Prostate gland (tissue), 2 donors: ENCODE measurements at regions not wholly inside any gene's neighbourhood (a gene's known extent, or its start where the extent isn't known, plus 50 kb on each side); places are given as distances from the start of the nearest gene placed in this dataset.

Source experiments
- CTCF ChIP-seq, 4 experiments: fragments of 200-600 bp in 2 of 4; fragments of 450-650 bp in 2 of 4; sonication (generic) in 2 of 4; IDR thresholded peaks; 1 replicate in 3 of 4; 2 replicates in 1 of 4; pipeline ENCODE4 v1.5.1; 2016 to 2019; ENCODE audit warnings: antibody characterized with exemption in 4 of 4, mild to moderate bottlenecking in 2 of 4, moderate library complexity in 2 of 4
- POLR2A ChIP-seq: fragments of 450-650 bp; IDR thresholded peaks from one replicate; pipeline ENCODE4 v1.6.1; 2016; ENCODE audit warnings: antibody characterized with exemption, mild to moderate bottlenecking
- POLR2AphosphoS5 ChIP-seq: sonication (generic); formaldehyde crosslinking; IDR thresholded peaks from one replicate; pipeline ENCODE4 v1.6.1; 2017; ENCODE audit warnings: antibody characterized with exemption

DNA sequence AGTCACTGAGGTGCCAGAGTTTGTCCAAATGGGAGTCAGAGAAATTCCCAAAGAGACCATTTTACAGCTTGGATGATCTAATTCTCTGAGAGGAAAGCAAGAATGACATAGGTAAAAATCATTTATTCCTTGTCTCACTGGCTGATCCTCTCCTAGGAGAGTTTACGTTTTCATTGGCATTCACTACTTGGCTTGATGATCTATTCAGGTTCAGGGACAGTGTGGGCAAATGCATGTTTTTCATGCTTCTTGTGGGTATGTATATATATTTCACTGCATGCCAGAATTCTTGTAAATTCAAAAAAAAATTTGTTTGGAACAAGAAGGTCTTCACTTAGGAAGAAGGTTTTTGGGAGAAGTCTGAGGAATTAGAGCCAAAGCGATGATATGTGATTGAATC is 403.4 kb upstream of the JAG1 start:
- TF ChIP-seq POLR2A (no peak), CTCF (IDR thresholded peaks at IDR 0.05) (no peak), POLR2AphosphoS5 (no peak)
